COLO668 (cell line): ENCODE measurements at regions not wholly inside any gene's neighbourhood (a gene's known extent, or its start where the extent isn't known, plus 50 kb on each side); places are given as distances from the start of the nearest gene placed in this dataset.
"Not testable (repeated sequence)": the region's sequence is repeated elsewhere in the genome, so short reads cannot be mapped to it uniquely, and the experiment has no call there.

ENCODE experiments used
- DNase-seq: peaks from one replicate; lab custom pipeline; 2025; ENCODE audit not compliant: unreplicated experiment; lab: John Stamatoyannopoulos, UW

DNA sequence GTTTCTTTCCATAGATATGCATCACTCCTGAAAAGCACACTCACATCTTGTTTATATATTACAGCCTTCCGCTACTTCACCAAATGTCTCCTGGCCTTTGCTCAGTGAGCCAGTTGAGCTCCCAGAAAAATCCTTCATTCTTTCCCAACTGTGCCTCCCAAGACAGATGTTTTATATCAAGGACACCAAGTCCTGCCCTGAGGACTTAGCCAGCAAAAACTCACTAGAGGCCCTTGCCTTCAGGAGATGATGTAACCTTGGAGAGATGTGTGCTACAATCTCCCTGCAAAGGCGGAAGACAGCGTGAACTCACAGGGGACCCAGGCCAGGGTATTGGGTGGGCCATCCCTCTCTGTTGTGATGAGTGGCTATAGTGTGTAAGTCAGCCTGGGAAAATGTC is 86.1 kb upstream of the CTAGE1 start:
- no peak for DNase-seq

DNA sequence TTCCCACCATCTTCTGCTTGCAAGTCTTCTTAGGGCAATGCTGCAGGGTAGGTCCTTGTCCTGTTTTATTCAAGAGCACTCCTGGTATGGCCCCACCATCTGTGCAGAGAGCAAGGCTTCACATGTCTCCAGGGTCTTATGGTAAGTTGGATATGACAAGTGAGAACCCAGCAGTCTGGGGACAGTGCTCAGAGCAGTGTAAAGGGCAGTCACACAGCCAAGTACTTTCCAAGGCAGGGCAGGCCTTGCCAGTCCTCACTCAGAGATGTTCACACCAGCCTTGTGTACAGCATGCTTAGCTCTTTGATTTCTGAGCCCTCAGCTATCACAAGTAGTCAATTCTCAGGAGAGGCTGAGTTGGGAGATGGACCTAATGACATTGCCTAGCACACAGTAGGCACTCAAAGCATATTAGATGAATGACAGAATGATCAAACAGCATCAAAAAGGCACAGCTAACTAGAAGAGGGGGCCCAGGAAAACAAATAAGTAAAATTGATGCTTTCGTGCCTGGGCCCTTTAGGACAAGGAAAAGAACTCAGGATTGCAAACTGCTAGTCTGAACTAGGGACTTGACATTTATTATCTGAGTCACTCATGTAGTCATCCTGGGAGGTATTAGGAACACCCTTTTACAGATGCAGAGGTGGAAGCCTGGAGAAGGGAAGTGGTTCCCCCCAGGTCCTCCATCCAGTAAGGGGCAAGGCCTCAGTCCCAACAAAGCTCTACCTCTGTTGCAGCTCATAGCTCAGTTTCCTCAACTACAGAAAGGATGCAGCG is 86.7 kb upstream of the CTAGE1 start:
- DNase-seq, result no peak

DNA sequence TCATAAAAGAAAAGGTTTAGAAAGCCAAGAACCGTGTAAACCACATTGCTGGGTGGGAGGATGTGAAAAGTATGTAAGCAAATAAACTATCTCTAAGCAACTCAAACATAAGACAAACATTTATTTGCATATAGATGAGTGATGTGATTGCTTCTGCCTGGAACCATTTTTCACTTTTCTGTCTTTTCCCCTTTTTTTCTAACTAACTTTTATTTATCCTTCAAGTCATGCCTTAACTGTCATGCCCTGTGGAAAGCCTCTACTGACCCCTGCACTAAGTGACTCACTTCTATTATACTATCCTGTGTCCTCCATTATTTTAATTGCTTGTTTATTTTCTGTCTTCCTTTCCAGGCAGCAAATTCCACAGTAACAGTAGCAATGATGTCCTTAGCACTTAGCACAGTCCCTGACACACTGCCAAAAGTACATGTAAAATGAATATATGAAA is 87.5 kb upstream of the CTAGE1 start:
- no peak for DNase-seq

DNA sequence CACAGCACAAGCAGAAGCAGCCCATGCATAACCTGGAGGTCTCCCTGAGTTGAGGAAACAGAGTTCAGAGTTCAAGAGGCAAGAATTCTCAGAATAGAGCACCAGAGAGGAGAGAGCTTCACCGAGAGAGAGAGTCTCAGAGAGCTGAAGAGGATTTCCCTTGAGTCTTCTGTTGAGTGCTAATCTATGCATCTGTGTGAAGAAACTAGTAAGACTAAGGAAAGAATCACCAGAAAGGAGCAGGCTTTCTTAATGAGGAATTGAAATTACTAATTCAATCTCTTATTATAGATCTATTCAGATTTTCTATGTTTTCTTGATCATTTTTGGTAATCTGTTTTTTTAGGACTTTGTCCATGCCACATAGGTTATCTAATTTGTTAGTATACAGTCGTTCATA is 89.3 kb upstream of the CTAGE1 start:
- DNase-seq, result no peak

DNA sequence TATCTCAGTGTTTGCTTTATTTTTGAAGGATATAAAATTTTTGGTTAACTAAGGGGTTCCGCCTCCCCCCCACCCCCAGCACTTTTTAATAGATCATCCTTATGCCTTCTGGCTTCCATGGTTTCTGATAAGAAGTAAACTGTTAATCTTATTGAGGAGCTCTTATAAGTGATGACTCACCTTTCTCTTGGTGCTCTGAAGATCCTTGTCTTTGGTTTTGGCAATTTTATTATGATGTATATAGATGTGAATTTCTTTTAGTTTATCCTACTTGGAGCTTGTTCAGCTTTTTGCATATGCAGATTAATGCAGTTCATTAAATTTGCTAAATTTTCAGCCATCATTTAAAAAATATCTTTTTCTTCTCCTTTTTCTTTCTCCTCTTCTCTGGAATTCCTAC is 91.7 kb upstream of the CTAGE1 start:
- DNase-seq, result no peak

DNA sequence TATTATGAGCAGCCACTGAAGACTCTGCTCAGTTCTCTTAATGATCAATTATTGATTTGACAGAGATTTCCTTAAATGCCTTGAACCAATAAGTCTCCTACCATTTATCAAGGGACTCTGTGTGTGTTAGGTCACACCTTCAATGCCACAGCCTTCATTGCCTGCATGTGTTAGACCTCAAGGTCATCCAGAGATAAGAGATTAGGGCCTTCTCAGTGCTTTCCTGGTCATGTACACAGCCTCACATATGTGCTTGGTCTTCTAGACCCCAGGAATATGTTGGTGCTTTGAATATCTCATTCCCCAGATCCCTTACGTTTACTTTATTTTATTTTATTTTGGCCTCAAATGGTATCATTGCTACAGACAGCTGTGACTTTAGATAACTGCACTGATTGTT is 93.0 kb upstream of the CTAGE1 start:
- DNase-seq, result no peak

DNA sequence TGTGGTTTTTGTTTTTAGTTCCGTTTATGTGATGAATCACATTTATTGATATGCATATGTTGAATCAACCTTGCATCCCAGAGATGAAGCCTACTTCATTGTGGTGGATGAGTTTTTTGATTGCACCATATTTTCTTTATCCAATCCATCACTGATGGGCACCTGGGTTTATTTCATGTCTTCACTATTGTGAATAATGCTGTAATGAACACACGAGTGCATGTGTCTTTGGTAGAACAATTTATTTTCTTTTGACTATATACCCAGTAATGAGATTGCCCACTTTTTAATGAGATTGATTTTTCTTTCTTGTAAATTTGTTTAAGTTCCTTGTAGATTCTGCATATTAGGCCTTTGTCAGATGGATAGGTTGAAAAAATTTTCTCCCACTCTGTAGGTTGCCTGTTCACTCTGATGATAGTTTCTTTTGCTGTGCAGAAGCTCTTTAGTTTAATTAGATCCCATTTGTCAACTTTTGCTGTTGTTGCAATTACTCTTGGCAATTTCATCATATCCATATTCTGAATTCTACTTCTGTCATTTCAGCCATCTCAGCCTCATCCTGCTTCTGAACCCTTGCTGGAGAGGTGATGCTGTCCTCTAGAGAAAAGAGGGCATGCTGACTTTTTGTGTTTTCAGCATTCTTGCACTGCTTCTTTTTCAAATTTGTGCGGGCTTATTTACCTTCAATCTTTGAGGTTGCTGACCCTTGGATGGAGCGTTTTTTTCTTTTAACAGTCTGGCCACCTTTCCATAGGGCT is 96.2 kb upstream of the CTAGE1 start:
- DNase-seq, result no peak

DNA sequence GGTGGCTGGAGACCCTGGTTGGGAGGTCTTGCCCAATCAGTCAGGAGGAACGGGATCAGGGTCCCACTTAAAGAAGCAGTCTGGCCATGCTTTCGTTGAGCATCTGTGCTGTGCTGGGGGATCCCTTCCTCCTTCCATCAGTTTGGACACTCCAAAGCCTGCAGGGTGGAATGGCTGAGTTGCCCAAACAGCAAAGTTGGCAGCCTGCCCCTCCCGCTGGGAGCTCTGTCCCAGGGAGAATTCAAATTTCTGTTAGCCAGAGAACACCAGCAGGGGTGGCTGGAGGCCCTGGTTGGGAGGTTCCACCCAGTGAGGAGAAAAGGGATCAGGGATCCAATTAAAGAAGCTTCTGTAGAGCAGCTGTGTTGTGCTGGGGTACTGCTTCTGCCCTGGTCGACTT is 96.9 kb upstream of the CTAGE1 start:
- no peak for DNase-seq

DNA sequence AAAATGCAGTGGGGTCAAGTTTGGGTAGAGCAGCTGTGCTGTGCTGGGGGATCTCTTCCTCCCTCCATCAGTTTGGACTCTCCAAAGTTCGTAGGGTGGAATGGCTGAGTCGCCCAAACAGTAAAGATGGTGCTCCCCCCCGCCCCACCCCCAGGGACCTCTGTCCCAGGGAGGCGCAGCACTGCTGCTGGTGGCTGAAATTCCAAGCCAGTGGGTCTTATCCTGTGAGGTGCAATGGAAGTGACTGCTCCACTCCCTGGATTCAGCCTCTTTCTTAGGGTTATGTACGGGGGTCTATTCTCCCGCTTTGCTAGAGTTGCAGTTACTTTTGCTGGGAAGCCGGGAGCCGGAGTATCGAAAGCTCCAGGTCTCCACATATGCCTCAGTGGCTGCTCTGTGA is 97.5 kb upstream of the CTAGE1 start:
- DNase-seq, result no peak

DNA sequence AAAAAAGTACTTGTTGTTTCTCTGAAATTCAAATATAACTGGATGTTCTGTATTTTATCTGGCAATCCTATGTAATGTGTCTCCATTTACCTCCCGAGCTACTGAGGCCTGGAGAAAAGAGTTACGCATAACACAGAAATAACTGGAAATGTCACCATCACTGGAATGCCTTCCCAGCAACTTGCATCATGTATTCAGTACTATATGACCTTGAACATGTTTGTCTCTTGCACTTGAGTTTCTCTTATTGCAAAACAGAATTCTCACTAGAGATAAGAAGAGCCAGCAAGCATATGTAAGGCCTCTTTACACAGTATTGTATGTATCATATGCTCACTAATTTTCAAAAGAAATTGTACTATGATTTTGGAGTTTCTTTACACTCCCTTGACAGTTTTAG is 99.6 kb upstream of the CTAGE1 start:
- DNase-seq, result no peak

DNA sequence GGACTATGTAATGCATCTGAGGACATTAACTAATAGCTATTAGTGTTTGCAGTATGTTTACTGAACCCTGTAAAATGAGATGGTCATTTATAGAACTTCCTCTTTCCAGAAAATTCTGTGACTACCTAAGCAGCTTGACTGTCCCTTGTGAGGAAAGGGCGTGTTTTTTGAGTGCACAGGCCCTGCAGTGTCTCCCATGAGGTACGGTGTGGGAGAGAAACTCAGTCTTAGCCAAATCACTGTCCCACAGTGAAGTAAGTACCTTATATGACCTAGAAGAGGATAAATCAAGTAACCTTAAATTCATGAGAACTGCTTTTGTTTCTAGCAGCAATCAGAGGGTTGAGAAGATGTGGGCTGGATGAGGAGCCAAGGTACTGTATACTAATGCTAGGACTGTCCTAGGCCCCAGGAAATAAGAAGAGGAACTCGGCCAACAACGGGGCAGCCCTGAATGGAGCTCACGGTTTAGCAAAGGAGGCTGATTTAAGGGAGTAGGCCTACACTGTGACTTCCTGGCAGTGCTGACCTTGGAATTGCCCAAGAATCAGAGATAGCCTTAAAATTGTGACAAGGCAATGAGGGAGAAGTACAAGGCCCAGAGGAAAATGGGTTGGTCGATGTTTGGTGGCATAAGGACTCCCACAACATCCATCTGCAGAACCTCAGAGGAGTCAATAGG is 103.5 kb upstream of the CTAGE1 start:
- no peak for DNase-seq

DNA sequence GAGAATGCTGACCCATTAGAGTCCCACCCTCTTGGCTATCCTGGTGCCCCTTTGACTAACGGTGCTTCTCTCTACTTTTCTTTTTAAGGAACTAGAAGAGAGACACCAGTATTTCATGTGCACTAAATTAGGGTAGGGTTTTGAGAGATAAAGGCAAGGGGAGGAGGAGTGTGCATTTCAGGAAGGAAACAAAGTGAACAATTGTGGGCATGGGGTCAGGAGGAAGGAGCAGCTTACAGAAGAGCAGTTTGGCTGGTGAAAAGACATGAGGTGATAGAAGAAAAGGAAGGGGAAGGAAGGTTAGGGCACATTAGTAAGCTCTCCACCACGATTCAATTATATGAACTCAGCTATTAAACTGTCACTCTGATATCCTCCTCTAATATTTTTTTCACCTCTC is 105.8 kb upstream of the CTAGE1 start:
- DNase-seq, result no peak

DNA sequence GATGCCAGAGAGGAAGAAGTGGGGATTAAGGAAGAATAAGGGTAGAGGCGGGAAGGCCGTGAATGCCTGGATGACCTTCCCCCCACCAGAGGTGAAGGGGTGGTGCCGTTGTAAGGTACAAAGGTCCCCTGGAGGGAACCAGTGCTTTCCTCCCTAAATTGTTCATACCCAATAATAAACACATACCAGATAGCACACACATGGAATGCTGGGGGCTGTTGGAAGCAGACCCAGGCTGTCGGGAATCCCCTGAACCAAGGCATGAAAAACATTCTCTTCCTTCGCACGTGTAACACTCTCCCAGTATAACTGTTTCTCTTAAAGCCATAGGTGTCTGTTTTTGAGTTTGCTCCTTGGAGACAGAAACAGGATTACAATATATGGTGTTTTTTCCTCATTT is 107.1 kb upstream of the CTAGE1 start:
- DNase-seq, result no peak

DNA sequence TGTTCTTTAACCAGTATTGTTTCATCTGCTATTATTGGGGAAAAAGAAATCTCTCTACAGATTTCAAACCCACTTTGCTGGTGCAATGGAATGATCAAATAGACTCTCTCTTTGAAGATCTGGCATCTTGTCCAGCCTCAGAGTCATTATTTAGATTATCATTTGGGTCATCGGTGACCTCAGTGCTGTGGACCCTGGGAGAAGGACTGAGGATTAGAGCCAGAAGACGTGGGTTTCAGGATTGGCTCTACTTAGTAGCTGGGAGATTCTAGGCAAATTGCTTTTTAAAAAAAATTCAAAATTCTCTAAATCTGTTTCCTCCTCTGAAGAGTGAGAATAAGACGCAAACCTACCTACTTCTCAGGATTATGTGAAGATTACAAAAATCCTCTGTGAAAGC is 107.6 kb upstream of the CTAGE1 start:
- no peak for DNase-seq

DNA sequence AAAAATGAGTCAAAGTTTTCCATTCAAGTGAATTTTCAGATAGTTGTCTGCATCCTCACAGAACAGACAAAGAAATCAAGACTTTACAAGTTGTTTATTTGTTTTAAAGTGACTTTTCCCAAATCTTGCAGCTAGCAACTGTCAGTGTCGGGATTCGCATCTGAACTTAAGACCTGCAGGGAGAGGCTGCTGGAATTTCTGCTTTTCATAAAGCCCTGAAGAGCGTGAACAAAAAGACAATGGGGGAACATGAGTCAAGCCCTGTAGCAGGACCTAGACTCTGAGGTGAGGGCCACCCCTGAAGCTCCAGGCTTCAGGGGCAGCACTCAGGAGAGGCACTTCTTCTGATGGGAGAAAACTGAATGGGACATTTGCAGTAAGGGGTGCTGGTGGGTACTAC is 108.2 kb upstream of the CTAGE1 start:
- DNase-seq, result no peak

DNA sequence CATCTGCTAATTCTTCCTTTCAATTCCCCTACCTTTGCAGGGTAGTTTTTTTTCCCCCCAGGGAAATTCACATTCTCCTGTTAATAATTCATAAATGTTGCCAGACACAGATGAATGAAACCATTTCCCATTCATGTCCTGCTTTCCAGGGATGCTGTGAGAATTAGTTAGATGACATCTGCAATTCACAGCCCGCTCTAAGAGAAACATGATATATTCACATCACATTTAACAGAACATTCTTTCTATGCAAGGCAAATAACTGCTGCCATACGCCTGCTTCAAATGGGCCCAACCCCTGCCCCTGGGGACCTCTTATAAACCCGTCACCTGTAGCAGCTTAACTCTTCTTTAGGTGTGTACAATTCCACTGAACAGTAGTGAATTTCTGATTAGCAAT is 110.6 kb upstream of the CTAGE1 start:
- DNase-seq, result no peak

DNA sequence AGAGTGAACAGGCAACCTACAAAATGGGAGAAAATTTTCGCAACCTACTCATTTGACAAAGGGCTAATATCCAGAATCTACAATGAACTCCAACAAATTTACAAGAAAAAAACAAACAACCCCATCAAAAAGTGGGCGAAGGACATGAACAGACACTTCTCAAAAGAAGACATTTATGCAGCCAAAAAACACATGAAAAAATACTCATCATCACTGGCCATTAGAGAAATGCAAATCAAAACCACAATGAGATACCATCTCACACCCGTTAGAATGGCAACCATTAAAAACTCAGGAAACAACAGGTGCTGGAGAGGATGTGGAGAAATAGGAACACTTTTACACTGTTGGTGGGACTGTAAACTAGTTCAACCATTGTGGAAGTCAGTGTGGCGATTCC is 117.0 kb upstream of the CTAGE1 start:
- not testable (repeated sequence) for DNase-seq

DNA sequence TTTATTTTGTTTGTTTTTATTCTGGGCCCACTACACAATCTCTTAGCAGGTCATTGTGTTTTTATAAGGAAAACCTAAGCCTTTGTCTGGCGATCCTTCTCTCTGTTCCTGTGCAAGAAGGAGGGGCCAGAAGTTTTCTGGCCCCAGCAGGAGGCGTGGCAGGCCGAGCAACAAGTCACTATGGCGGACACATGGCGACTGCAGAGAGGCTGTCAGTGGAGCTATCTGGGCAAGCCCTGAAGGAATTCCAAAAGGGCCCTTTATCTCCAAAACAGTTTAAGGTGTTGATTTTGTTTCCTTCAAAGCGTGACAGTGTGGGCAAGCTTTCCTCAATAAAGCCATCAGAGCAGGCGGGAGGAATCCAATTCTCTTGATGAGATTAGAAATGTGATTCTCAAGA is 118.8 kb upstream of the CTAGE1 start:
- DNase-seq, result no peak

DNA sequence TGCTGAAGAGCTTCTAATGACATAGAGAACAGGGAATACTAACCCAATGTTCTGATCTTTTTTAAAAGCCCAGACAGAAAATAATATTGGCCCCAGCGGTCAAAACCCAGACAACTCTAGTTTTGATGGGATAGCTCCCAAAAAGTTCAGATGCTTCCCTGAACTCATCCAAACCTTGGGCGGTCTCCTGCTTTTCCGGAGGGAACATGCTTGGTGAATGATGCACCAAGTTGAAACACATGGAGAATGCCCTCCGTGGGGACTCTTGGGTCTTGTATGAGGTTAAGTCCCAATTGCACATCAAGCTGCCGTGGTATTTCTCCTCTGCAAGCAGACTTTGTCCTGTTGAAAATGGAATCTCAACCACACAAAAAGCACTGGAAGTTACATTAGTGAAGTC is 120.7 kb upstream of the CTAGE1 start:
- DNase-seq, result no peak

DNA sequence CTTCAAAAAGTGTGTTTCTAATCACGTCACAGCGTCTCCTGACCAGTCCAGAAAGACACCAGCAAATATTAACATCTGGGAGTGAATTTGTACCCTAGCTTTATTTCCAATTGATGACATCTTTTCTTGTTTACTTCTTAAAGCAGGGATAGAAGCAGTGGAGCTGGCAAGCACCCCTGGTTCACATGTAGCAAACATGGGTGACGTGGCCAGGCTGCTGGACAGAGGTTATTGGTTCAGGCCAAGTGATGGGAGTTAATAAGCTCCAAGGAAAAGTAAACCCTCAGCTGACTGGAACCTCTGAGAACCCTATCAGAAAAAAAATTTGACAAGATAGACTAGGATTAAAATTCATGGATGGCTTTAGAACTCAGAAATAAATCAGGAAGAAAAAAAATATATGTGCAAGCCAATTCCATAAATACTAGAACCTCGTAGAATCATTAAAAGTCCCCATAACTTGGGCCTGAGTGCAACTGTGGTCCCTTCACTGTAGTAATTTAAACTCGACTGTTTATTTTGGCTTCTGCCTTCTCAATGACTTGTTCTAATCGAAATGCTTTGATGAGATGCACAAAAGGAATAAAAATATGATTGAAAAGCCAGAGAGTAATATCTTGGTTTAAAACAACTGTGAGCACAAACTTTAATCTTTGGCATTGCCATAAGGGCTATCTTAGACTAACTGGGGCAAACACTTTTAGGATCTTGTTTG is 121.5 kb upstream of the CTAGE1 start:
- no peak for DNase-seq

DNA sequence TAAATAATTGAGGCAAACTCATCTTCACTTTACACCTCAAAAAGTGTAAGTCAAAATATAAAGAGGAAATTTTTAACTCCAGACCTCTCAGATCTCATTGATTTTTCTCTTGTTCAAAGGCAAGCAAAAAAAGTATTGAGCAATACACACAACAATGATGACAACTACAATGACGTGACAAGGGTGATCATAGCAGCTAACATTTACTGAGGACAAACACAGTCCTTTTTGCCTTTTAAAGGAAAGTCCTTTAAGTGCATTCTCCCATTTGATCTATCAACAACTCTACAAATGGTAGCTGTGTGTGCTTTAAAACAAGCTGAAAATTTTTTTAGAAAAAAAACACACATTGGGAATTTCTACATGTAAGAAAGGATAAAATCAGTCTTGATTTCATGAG is 123.5 kb upstream of the CTAGE1 start:
- DNase-seq, result no peak
